ENCODE measurements at regions not wholly inside any gene's neighbourhood (a gene's known extent, or its start where the extent isn't known, plus 50 kb on each side); places are given as distances from the start of the nearest gene placed in this dataset.

DNA sequence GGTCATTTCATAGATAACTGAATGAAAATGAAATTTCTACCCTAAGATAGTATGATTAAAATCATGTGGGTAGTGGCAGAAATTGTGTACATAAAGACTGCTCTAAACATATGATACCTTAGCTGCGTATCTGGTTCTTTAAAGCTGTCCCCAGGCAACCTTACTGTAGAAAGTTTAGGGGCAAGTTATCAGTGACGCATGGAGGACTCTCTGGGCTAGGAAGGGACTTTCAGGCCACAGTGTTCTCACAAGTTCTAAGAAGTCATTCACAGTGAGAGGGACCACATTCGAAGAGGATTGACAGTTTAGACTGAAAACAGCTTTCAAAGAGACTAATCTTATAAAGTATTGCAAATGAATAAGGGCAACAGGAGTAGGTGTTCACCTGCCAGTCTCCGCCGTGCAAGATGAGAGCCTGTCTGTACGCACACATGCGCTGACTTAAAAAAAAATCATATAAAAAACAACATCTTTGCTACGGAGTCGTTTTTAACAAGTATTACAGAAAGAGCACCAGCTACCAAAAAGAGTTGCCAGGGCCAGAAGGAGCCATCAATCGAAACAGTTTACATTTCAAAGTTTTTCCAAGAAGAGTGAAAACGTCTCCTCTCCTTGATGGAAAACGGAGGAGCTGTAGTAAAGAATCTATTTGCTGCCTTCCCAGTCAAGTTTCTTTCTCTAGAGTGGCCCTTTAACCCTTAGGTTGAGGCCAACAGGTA, 146.3 kb downstream of the CETN3 start:
- TF ChIP-seq CTCF (IDR thresholded peaks at IDR 0.05; ENCODE audit: poor library complexity) = no peak
- no peak for TF ChIP-seq EZH2 (IDR thresholded peaks at IDR 0.05; ENCODE audit: borderline replicate concordance)
- TF ChIP-seq EZH2phosphoT487 (IDR thresholded peaks at IDR 0.05; ENCODE audit: low read depth, severe bottlenecking, unreplicated experiment) = no peak
